MCF 10A (cell line): ENCODE measurements at regions not wholly inside any gene's neighbourhood (a gene's known extent, or its start where the extent isn't known, plus 50 kb on each side); places are given as distances from the start of the nearest gene placed in this dataset.

Source experiments
- BruUV-seq: library from RNA; stranded (reverse); fragments of 400-500 nt; replicated peaks from 2 replicates; lab custom pipeline; 2021; lab: Mats Ljungman, UMichigan
- CTCF ChIA-PET: fragments of 300-600 bp; sonication (Branson Sonifier 250); formaldehyde crosslinking; extraction: SDS; loops from one replicate; lab custom pipeline; 2021; ENCODE audit warnings: antibody characterized with exemption, inconsistent platforms; lab: Yijun Ruan, JAX
- POLR2A ChIA-PET: fragments of 300-600, 350-650 bp; sonication (Branson Sonifier 250); formaldehyde crosslinking; extraction: SDS; loops from one replicate; lab custom pipeline; 2020; ENCODE audit warnings: antibody characterized with exemption, inconsistent platforms; lab: Yijun Ruan, JAX
- DNase-seq: peaks from one replicate; pipeline ENCODE4 v3.0.0-alpha.2; 2018; ENCODE audit not compliant: unreplicated experiment
- H3K27ac Mint-ChIP-seq: one replicate; pipeline ENCODE4 v1.8.0; 2022; ENCODE audit warnings: mild to moderate bottlenecking, low read depth, mixed read lengths; ENCODE audit not compliant: unreplicated experiment
- H3K27me3 Mint-ChIP-seq: one replicate; pipeline ENCODE4 v1.8.0; 2022; ENCODE audit warnings: mixed read lengths; ENCODE audit not compliant: insufficient read depth, unreplicated experiment
- H3K36me3 Mint-ChIP-seq: one replicate; pipeline ENCODE4 v1.8.0; 2022; ENCODE audit warnings: mild to moderate bottlenecking, moderate library complexity, mixed read lengths; ENCODE audit not compliant: insufficient read depth, unreplicated experiment
- H3K4me1 Mint-ChIP-seq: one replicate; pipeline ENCODE4 v1.8.0; 2022; ENCODE audit warnings: mixed read lengths; ENCODE audit not compliant: insufficient read depth, unreplicated experiment
- H3K4me3 Mint-ChIP-seq: one replicate; pipeline ENCODE4 v1.8.0; 2022; ENCODE audit warnings: mild to moderate bottlenecking, moderate library complexity, mixed read lengths; ENCODE audit not compliant: unreplicated experiment
- H3K9me3 Mint-ChIP-seq: one replicate; pipeline ENCODE4 v1.8.0; 2022; ENCODE audit warnings: mixed read lengths; ENCODE audit not compliant: unreplicated experiment
- CTCF ChIP-seq: fragments of 200-600 bp; IDR thresholded peaks from one replicate; pipeline ENCODE4 v1.8.0; 2022; ENCODE audit warnings: antibody characterized with exemption, mild to moderate bottlenecking; ENCODE audit not compliant: unreplicated experiment
- intact Hi-C: fragments of 100-400 bp; cut with micrococcal nuclease; formaldehyde crosslinking; loops from 2 replicates; pipeline ENCODE4 v1.14.1; 2022

GRCh38 chr1:37162059-37162458, 127.7 kb upstream of the GRIK3 start:
- CTCF ChIA-PET = no interaction called here
- Mint-ChIP-seq H3K9me3 (peaks cover 20% of the 10 kb centered on the region), H3K27ac (no peak overlapping the region), H3K27me3 (no peaks in the 10 kb centered on the region), H3K4me3 (no peak overlapping the region), H3K36me3 (no peaks in the 10 kb centered on the region), H3K4me1 (no peaks in the 10 kb centered on the region)
- POLR2A ChIA-PET = no interaction called here
- TF ChIP-seq CTCF = no peak
- intact Hi-C loops = no loop called here
- no peak for DNase-seq
- BruUV-seq = no TSS peak

- POLR2A ChIA-PET = no interaction called here
Observed at GRCh38 chr1:37166005-37166404, 131.7 kb upstream of the GRIK3 start.

GRCh38 chr1:37167479-37167878, 133.2 kb upstream of the GRIK3 start:
- Mint-ChIP-seq H3K27ac (no peak overlapping the region), H3K36me3 (no peaks in the 10 kb centered on the region), H3K9me3 (no peaks in the 10 kb centered on the region), H3K4me1 (no peaks in the 10 kb centered on the region), H3K27me3 (no peaks in the 10 kb centered on the region), H3K4me3 (no peak overlapping the region)
- no peak for TF ChIP-seq CTCF
- ChIA-PET POLR2A (no interaction called here), CTCF (no interaction called here)
- intact Hi-C loops = no loop called here
- DNase-seq = no peak
- BruUV-seq = no TSS peak

More at GRCh38 chr1:37166005-37166404, 131.7 kb upstream of the GRIK3 start:
- DNase-seq = no peak
- H3K27me3 Mint-ChIP-seq = no peaks in the 10 kb centered on the region
- no peaks in the 10 kb centered on the region for H3K36me3 Mint-ChIP-seq
- BruUV-seq = no TSS peak
- intact Hi-C loops = no loop called here
- no peak for TF ChIP-seq CTCF
- no peak overlapping the region for H3K4me3 Mint-ChIP-seq
- H3K4me1 Mint-ChIP-seq = no peaks in the 10 kb centered on the region
- peaks cover 12% of the 10 kb centered on the region for H3K9me3 Mint-ChIP-seq
- CTCF ChIA-PET = no interaction called here
- no peak overlapping the region for H3K27ac Mint-ChIP-seq

GRCh38 chr1:37169241-37169640, 134.9 kb upstream of the GRIK3 start:
- H3K36me3 Mint-ChIP-seq = no peaks in the 10 kb centered on the region
- no peaks in the 10 kb centered on the region for H3K9me3 Mint-ChIP-seq
- no peaks in the 10 kb centered on the region for H3K27me3 Mint-ChIP-seq
- CTCF ChIA-PET = no interaction called here
- no peaks in the 10 kb centered on the region for H3K4me1 Mint-ChIP-seq
- intact Hi-C loops = no loop called here
- no peak overlapping the region for H3K4me3 Mint-ChIP-seq
- BruUV-seq = no TSS peak
- TF ChIP-seq CTCF = no peak
- no peak overlapping the region for H3K27ac Mint-ChIP-seq
- DNase-seq = no peak
- POLR2A ChIA-PET = no interaction called here
